Effector CD8-positive, alpha-beta T cell (primary cell): ENCODE measurements at regions not wholly inside any gene's neighbourhood (a gene's known extent, or its start where the extent isn't known, plus 50 kb on each side); places are given as distances from the start of the nearest gene placed in this dataset.

Experiments
- DNase-seq: peaks from one replicate; lab custom pipeline; 2025; lab: John Stamatoyannopoulos, UW

DNA sequence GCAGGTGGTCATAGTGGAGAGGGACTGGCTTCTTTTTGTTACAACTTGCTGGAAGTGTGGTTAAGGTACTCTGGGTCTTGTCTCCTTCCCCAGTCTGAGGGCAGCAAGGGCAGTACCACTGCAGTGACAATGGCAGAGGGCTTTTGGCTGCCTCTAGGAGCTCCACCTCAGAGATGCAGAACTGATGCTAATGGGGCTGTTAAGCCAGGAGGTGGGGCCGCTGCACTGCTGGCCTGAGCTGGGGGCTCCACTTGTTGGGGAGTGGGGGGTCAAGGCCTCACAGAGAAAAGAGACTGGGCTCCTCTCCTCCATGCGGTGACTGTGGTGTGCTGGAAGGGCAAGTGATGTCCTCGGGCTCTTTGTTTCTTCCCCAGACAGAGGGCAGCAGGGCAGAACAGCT is 135.7 kb downstream of the DSEL start:
- DNase-seq: no peak

GRCh38 chr18:67379981-67380380 is 136.5 kb downstream of the DSEL start:
- DNase-seq: no peak

DNA sequence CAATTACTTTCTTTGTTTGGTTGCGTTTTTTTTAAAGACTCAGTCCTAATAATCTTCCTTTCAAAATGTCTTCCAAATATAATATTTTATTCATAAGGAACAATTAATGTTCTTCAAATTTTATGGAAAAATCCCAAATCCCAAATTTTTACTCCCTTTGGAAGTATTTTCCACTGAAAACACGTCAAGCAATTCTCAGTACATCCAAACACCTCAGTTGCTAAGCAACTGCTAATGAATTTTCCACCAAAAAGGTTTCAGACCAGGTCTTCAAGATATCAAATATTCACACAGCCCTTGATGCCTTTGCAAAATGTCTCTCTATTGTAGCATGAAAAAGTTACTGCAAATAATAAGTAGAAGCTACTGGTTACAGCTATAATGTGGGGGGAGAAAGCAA is 140.1 kb downstream of the DSEL start:
- DNase-seq: no peak

GRCh38 chr18:67373636-67374035 is 142.9 kb downstream of the DSEL start:
- no peak for DNase-seq

DNA sequence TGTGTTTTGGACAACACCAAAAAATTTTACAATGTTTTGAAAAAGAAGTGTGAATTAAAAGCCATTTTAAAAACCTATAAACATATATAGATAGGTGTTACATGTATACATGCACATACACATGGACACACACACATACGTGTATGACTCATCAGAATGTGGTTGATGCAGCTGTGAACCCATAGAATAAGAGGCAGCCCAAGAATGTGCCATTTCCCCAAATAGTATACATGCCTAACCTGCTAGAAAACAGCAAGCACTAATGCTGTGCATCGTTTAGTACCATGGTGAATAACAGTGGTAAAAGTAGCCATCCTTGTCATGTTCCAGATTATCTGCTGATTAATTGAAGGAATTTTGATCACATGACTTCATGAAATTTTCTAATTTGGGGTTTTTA is 149.0 kb downstream of the DSEL start:
- no peak for DNase-seq

- DNase-seq: no peak
Measured at GRCh38 chr18:67363694-67364093, 152.8 kb downstream of the DSEL start.

DNA sequence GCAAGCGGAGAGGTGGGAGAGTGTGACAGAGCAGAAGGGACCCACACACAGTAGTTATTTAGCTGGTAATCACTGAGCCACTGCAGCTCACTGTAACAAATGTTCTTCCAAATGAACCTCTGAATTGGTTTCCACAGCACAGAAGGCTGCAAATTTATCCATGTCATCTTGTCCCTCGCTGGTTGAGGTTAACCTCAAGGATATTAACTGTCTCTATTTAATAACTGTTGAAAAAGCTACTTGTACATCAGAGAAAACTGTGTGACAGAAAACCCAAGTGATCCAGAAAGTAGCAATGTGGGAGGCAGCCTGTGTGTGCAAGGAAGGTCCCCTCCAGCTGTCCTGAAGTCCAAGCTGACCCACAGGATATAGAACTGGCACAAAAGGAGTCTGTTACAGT is 153.6 kb downstream of the DSEL start:
- no peak for DNase-seq

- DNase-seq: no peak
Measured at GRCh38 chr18:67359873-67360838, 156.4 kb downstream of the DSEL start.

DNA sequence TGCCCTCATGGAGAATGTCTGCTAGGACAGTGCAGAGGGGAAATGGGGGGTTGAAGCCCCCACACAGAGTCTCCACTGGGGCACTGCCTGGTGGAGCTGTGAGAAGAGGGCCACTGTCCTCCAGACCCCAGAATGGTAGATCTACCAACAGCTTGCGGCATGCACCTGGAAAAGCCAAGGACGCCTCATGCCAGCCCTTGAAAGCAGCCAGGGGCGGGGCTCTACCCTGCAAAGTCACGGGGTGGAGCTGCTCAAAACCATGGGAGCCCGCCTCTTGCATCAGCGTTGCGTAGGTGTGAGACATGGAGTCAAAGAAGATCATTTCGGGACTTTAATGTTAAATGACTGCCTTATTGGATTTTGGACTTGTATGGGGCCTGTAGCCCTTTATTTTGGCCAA is 157.6 kb downstream of the DSEL start:
- DNase-seq: no peak

- DNase-seq: no peak
Measured at GRCh38 chr18:67354692-67355091, 161.8 kb downstream of the DSEL start.

GRCh38 chr18:67354091-67354490 is 162.4 kb downstream of the DSEL start:
- DNase-seq: no peak

DNA sequence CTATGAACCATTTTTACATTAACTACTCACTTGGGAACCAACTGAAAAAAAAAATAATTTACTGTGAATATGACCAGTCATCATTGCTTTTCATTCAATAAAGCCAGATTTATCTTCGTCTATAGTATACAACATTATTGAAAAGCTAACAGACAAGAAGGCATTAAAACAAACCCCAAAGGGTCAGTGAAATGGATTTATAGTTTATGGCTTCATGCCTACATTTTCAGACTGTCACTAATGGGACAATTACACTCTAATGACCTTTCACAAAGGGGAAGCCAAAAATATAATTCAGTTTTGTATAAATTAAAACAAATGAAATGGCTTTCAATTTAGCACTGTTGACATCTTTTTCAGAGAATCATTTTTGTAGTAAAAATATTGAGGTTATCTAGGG is 169.1 kb downstream of the DSEL start:
- DNase-seq: no peak

DNA sequence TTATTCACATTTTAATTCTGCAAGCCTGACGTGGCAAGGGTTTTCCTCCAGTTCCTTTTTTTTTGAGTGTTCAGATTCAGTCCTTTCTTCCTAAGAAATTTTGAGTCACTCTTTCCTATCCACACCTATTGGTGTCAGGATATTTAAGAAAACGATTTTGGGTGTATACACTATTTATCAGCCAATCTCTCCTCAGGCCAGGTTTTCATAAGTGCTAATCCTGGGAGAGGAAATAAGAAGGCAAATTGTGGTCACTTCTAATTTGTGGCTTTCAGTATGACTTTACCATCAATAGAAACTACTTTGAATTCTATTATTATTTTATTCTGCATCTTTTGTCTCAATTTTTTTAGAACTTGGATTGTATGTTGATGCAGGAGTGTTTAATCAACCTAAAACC is 174.4 kb downstream of the DSEL start:
- no peak for DNase-seq

DNA sequence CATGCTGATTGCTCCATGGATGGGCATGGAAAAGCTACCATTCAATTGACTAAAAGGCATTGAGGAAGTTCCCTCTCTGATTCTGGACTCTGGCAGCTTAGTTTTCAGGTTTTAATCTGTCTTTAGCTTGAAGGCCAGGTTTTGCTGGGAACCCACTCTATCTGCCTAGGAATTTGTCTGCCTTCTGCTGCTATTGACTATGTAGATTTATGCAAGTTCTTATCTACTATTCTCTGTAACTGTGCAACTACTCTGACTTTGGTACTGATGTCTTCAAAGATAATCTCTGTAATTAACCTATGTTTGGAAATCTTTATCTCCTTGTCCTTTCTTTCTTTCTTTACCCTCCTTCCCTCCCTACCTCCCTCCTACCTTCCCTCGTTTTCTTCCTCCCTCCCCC is 178.8 kb downstream of the DSEL start:
- no peak for DNase-seq

- no peak for DNase-seq
Measured at GRCh38 chr18:67331857-67332256, 184.7 kb downstream of the DSEL start.

DNA sequence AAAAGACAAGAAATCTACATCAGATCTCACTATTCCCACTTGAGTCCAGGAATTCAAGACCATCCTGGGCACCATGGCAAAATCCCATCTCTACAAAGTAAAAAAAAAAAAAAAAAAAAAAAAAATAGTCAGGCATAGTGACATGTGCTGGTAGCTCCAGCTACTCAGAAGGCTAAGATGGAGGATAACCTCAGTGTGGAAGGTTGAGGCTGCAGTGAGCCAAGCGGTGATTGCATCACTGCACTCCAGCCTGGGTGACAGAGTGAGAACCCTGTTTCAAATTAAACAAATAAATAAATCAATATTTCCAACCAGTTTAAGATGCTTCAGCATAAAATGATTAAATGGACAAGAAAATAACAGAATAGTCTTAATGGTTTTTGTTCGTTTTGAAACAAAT is 197.4 kb downstream of the DSEL start:
- no peak for DNase-seq

GRCh38 chr18:67318651-67319050 is 197.9 kb downstream of the DSEL start:
- no peak for DNase-seq

- no peak for DNase-seq
Measured at GRCh38 chr18:67310826-67311225, 205.7 kb downstream of the DSEL start.

- no peak for DNase-seq
Measured at GRCh38 chr18:67308819-67309218, 207.7 kb downstream of the DSEL start.

GRCh38 chr18:67305466-67305865 is 211.1 kb downstream of the DSEL start:
- DNase-seq: no peak

DNA sequence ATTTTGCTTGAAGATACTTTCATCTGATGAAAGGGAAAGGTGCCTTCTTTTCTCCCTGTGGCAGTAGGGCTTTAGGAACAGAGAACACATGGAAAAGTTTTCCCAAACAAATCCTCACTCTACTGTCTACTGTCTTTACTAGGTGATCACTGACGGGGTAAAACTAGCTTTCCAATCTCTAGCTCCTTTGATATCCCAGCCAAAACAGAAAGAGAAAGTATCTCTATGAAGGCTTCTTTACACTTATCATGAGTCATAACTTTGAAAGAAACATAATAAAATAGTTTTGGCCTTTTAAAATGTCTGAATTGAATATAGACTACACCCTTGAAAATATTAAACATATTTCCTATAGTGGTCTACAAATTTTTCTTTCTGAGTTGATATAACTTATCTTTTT is 214.5 kb downstream of the DSEL start:
- DNase-seq: no peak

GRCh38 chr18:67301592-67301991 is 214.9 kb downstream of the DSEL start:
- no peak for DNase-seq

DNA sequence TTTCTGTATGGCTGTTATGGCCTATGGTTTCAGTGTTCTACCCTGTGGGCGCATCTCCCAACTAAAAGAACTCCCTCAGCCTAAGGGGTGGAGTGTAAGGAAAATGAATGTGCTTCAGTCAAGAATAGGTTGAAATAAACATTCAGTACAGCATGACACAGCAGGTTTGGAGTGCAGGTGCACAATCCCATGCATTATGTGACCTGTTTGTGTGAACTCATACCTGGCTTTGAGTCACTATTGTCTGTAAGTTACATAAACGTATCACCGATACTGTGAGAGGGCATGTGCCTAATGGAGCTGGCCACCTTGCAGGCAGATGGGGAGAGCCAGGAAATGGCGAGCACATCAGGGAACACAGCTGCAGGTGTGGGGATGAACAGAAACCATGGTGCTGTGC is 216.0 kb downstream of the DSEL start:
- peak; percentile 0 for DNase-seq

- no peak for DNase-seq
Measured at GRCh38 chr18:67292814-67293213, 223.7 kb downstream of the DSEL start.
